Lower leg skin (tissue), 4 donors: ENCODE measurements at regions not wholly inside any gene's neighbourhood (a gene's known extent, or its start where the extent isn't known, plus 50 kb on each side); places are given as distances from the start of the nearest gene placed in this dataset.

ENCODE experiments used
- DNase-seq, 2 donors: peaks; one replicate each; pipeline ENCODE4 v3.0.0-alpha.2; 2019; ENCODE audit warnings: low spot score in 2 of 2
- H3K4me3 ChIP-seq: fragments of 200-600 bp; sonication (generic); 2 replicates; pipeline ENCODE4 v1.5.1; 2017; ENCODE audit warnings: mild to moderate bottlenecking, low read depth; ENCODE audit not compliant: poor library complexity, severe bottlenecking
- CTCF ChIP-seq, 3 donors: fragments of 450-650 bp; IDR thresholded peaks; one replicate each; pipeline ENCODE4 v1.5.1; 2016; ENCODE audit warnings: antibody characterized with exemption in 3 of 3, mild to moderate bottlenecking in 3 of 3, moderate library complexity in 2 of 3
- POLR2A ChIP-seq, 2 donors: fragments of 450-650 bp; IDR thresholded peaks; one replicate each; pipeline ENCODE4 v1.6.1; 2016 to 2017; ENCODE audit warnings: antibody characterized with exemption in 2 of 2, mild to moderate bottlenecking in 1 of 2, moderate library complexity in 1 of 2
- WGBS, 2 donors: methylation state at CpG; one replicate each; pipeline ENCODE4 v1.1.5; 2018; 5-methylcytosine and 5-hydroxymethylcytosine counted together
- intact Hi-C: fragments of 100-400 bp; cut with DNase I; formaldehyde crosslinking; loops from one replicate; pipeline ENCODE4 v1.15.0; 2023; ENCODE audit warnings: low total_unique reads

- WGBS, 2 donors, result 30 to 41% methylated on average over 3 of the region's 3 CpGs
- DNase-seq, result no peak
- no peak overlapping the region for H3K4me3 ChIP-seq
- TF ChIP-seq CTCF (IDR thresholded peaks at IDR 0.05), result no peak
- no peak for TF ChIP-seq POLR2A (IDR thresholded peaks at IDR 0.05)
- intact Hi-C loops, result no loop called here
Measured at GRCh38 chr6:50120300-50120699, 70.6 kb upstream of the DEFB112 start.

- intact Hi-C loops, result no loop called here
Measured at GRCh38 chr6:50123688-50124087, 74.0 kb upstream of the DEFB112 start.

GRCh38 chr6:50124572-50124971 lies 74.8 kb upstream of the DEFB112 start:
- H3K4me3 ChIP-seq, result no peak overlapping the region
- TF ChIP-seq CTCF (IDR thresholded peaks at IDR 0.05) (no peak), POLR2A (IDR thresholded peaks at IDR 0.05) (no peak)
- WGBS, 2 donors, result 67 to 70% methylated on average over 2 of the region's 2 CpGs
- intact Hi-C loops, result no loop called here
- DNase-seq, result no peak

More at GRCh38 chr6:50123688-50124087, 74.0 kb upstream of the DEFB112 start:
- no peak overlapping the region for H3K4me3 ChIP-seq
- DNase-seq, result no peak
- TF ChIP-seq POLR2A (IDR thresholded peaks at IDR 0.05) (no peak), CTCF (IDR thresholded peaks at IDR 0.05) (no peak)

GRCh38 chr6:50128420-50129005 lies 78.8 kb upstream of the DEFB112 start:
- no peak for TF ChIP-seq POLR2A (IDR thresholded peaks at IDR 0.05)
- no peak for TF ChIP-seq CTCF (IDR thresholded peaks at IDR 0.05)
- intact Hi-C loops, result no loop called here
- no peak for DNase-seq
- H3K4me3 ChIP-seq, result no peak overlapping the region
- 0 to 3% methylated on average over 2 of the region's 2 CpGs for WGBS, 2 donors

GRCh38 chr6:50135968-50136367 lies 86.2 kb upstream of the DEFB112 start:
- no peak for TF ChIP-seq POLR2A (IDR thresholded peaks at IDR 0.05)
- no peak for TF ChIP-seq CTCF (IDR thresholded peaks at IDR 0.05)
- H3K4me3 ChIP-seq, result no peak overlapping the region
- intact Hi-C loops, result no loop called here
- 79 to 81% methylated on average over 1 of the region's 1 CpG for WGBS, 2 donors
- DNase-seq, result no peak

GRCh38 chr6:50141100-50141499 lies 91.4 kb upstream of the DEFB112 start:
- no peak for DNase-seq
- TF ChIP-seq CTCF (IDR thresholded peaks at IDR 0.05) (no peak), POLR2A (IDR thresholded peaks at IDR 0.05) (no peak)
- intact Hi-C loops, result no loop called here
- no peak overlapping the region for H3K4me3 ChIP-seq
